OCI-LY1 (cell line): ENCODE measurements at regions not wholly inside any gene's neighbourhood (a gene's known extent, or its start where the extent isn't known, plus 50 kb on each side); places are given as distances from the start of the nearest gene placed in this dataset.

Experiments
- CTCF ChIP-seq: fragments of 200-600 bp; sonication (generic), shearing (Covaris generic); IDR thresholded peaks from 2 replicates; pipeline ENCODE4 v1.5.1; 2017; ENCODE audit warnings: mild to moderate bottlenecking, antibody characterized with exemption, low read length, moderate library complexity, mixed read lengths
- EZH2 ChIP-seq: fragments of 200-600 bp; sonication (generic), shearing (Covaris generic); IDR thresholded peaks from 2 replicates; pipeline ENCODE4 v1.8.0; 2017; ENCODE audit warnings: borderline replicate concordance, mixed run types, mild to moderate bottlenecking, antibody characterized with exemption, low read length, moderate library complexity, mixed read lengths

DNA sequence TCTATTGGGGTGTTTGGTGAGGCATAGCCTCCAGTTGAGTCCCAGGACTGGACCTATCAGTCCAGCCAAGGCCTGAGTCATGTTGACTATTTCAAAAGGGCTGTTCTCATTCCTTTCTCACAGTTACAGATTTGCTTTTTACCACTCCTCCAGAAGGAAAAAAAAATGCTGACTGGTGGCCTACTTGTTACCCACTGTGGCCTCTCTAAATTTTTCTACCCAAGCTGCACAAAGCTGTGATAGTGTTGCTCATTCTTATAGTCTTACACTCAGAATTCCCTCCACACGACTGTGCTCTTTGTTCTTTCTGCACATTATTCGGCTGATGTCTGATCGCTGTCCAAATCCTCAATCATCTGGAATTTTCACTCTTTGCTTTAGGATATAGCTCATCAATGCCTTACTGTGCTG lies 1142.2 kb downstream of the IGSF11 start:
- TF ChIP-seq CTCF (no peak), EZH2 (no peak)
